Right lobe of liver (tissue), 6 donors: ENCODE measurements at regions not wholly inside any gene's neighbourhood (a gene's known extent, or its start where the extent isn't known, plus 50 kb on each side); places are given as distances from the start of the nearest gene placed in this dataset.

Experiments
- ATAC-seq, 4 donors: fragments of 200-7000 bp; cut with Tn5 transposase; one replicate each; pipeline ENCODE4 v1.9.1; 2020; ENCODE audit warnings: mild to moderate bottlenecking in 4 of 4, moderate library complexity in 4 of 4
- DNase-seq, 3 donors: peaks; one replicate each; pipeline ENCODE4 v3.0.0-alpha.2; 2020
- H3K27ac ChIP-seq, 3 donors: fragments of 200-600 bp; one replicate each; pipeline ENCODE4 v1.8.0; 2022
- H3K27me3 ChIP-seq, 2 donors: fragments of 200-600 bp; one replicate each; pipeline ENCODE4 v1.8.0; 2022
- H3K36me3 ChIP-seq, 4 donors: fragments of 200-600 bp; sonication (generic) in 1 of 4; one replicate each; pipeline versions ENCODE4 v1.5.1 to v1.8.0; 2017 to 2022; ENCODE audit warnings: control low read depth in 1 of 4
- H3K4me1 ChIP-seq, 4 donors: fragments of 200-600 bp; sonication (generic) in 1 of 4; one replicate each; pipeline versions ENCODE4 v1.5.1 to v1.8.0; 2017 to 2022; ENCODE audit warnings: control low read depth in 1 of 4
- H3K4me3 ChIP-seq, 3 donors: fragments of 200-600 bp; one replicate each; pipeline ENCODE4 v1.8.0; 2022
- H3K9me3 ChIP-seq, 4 donors: fragments of 200-600 bp; sonication (generic) in 1 of 4; one replicate each; pipeline versions ENCODE4 v1.5.1 to v1.8.0; 2017 to 2022; ENCODE audit warnings: control low read depth in 1 of 4
- POLR2A ChIP-seq: fragments of 450-650 bp; IDR thresholded peaks from one replicate; pipeline ENCODE4 v1.6.1; 2017; ENCODE audit warnings: antibody characterized with exemption, mild to moderate bottlenecking
- WGBS: methylation state at CpG from one replicate; pipeline ENCODE4 v1.1.6; 2018; ENCODE audit warnings: low coverage, low lambda C conversion rate; ENCODE audit not compliant: insufficient coverage; ENCODE audit errors: missing lambda C conversion rate; 5-methylcytosine and 5-hydroxymethylcytosine counted together
- intact Hi-C, 2 donors: fragments of 100-400 bp; cut with DNase I; formaldehyde crosslinking; loops; one replicate each; pipeline versions ENCODE4 v1.11.2 to v1.14.1; 2022
- TF ChIP-seq, protein P1 (sequence below), 4 donors: fragments of 200-600 bp in 3 of 4; fragments of 450-650 bp in 1 of 4; IDR thresholded peaks; one replicate each; pipeline versions ENCODE4 v1.5.1 to v1.8.0; 2016 to 2022; ENCODE audit warnings: antibody characterized with exemption in 4 of 4, mild to moderate bottlenecking in 2 of 4
- donor health status: DM: no; HTN: yes; CAD: no.
- donor health status: DM: no; HTN: no; CAD: no.
- donor health status: DM: no; HTN: no; CAD: no.
- donor health status: DM: no; HTN: yes; CAD: no.
- donor health status: DM: no; HTN: yes; CAD: no.

DNA sequence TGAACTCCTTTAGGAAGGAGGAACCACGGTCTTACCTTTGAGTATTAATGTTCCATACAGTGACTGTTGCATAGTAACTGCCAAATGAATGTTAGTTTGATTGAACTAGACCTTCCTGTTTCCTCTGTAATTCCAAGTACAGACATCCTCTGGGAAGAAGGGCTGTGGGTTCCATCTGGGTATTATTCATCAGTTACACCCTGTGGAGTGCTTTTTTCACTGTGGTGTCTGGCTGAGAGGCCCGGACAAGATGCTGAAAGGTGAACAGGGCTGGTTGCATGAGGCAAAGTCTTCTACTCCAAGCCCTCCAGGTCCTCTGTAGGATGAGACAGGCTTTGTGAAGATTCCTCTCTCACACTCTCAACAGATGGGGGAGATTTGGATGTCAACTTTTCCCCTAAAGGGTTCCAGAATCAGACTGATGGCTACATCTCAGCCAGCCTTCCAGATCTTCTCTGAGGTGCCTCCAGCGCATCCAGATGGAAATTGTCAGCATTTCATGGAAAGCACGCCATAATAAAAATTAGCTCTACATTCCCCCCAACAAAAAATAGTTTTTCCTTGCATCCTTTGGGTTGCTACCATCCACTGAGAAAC is 230.9 kb downstream of the GAS1 start:
- no peak overlapping the region for H3K27ac ChIP-seq
- WGBS: 64% methylated on average over 3 of the region's 4 CpGs
- H3K9me3 ChIP-seq: no peaks in the 10 kb centered on the region
- peaks cover 0 to 5% (median 1%) of the 10 kb centered on the region in 4 donors for H3K4me1 ChIP-seq
- no peaks in the 10 kb centered on the region for H3K36me3 ChIP-seq
- intact Hi-C loops: no loop called here
- no peak for DNase-seq
- ATAC-seq: no peak
- no peaks in the 10 kb centered on the region for H3K27me3 ChIP-seq
- TF ChIP-seq POLR2A: no peak
- TF ChIP-seq, protein P1, sequence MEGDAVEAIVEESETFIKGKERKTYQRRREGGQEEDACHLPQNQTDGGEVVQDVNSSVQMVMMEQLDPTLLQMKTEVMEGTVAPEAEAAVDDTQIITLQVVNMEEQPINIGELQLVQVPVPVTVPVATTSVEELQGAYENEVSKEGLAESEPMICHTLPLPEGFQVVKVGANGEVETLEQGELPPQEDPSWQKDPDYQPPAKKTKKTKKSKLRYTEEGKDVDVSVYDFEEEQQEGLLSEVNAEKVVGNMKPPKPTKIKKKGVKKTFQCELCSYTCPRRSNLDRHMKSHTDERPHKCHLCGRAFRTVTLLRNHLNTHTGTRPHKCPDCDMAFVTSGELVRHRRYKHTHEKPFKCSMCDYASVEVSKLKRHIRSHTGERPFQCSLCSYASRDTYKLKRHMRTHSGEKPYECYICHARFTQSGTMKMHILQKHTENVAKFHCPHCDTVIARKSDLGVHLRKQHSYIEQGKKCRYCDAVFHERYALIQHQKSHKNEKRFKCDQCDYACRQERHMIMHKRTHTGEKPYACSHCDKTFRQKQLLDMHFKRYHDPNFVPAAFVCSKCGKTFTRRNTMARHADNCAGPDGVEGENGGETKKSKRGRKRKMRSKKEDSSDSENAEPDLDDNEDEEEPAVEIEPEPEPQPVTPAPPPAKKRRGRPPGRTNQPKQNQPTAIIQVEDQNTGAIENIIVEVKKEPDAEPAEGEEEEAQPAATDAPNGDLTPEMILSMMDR (IDR thresholded peaks at IDR 0.05): no peak
- no peak overlapping the region for H3K4me3 ChIP-seq

DNA sequence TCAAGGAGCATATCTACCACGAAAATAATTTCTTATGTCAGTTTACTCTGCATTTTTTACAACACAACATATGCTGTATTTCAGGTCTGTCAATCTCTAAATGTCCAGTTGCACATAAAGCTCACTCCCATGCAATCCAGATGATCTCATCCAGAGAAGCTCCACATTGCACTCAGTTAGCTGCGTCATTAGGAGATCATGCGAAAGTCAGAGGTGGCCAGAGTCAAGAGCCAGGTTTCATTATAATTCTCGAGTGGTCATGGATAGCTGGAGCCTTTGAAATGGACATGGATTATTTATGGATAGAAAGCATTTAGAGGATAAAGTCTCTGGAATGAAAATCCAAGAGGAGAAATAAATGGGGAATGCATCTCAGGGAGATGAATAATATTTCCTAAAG is 232.3 kb downstream of the GAS1 start:
- no peak for DNase-seq
- no peak for ATAC-seq
- TF ChIP-seq POLR2A: no peak
- TF ChIP-seq, protein P1 (IDR thresholded peaks at IDR 0.05): no peak
- Histone ChIP-seq H3K36me3 (no peaks in the 10 kb centered on the region), H3K4me3 (no peak overlapping the region), H3K27me3 (no peaks in the 10 kb centered on the region), H3K27ac (no peak overlapping the region), H3K9me3 (no peaks in the 10 kb centered on the region), H3K4me1 (no peaks in the 10 kb centered on the region)
- WGBS: 66% methylated on average over 4 of the region's 4 CpGs
- intact Hi-C loops: no loop called here

DNA sequence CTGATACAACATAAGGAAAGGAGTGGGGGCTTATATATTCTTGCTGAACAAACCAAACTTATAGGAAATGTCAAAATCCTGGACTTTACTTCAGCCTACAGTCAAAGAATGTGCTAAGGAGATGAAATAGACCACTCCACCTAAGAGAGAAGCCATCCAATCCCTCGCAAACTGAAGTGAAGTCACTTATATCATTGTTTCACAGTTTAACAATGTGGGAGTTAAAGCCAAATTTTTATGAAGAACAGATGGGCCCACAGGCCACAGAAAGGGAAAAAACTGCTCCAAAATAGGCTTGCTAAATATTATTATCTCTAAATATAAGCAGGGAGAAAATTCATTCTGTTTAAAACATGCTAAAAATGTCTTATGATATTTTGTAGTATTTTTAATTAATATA is 233.3 kb downstream of the GAS1 start:
- H3K9me3 ChIP-seq: no peaks in the 10 kb centered on the region
- 71% methylated on average over 1 of the region's 1 CpG for WGBS
- TF ChIP-seq, protein P1 (IDR thresholded peaks at IDR 0.05): no peak
- TF ChIP-seq POLR2A: no peak
- H3K36me3 ChIP-seq: no peaks in the 10 kb centered on the region
- no peak for ATAC-seq
- no peak overlapping the region for H3K27ac ChIP-seq
- no peak for DNase-seq
- H3K4me1 ChIP-seq: no peaks in the 10 kb centered on the region
- H3K27me3 ChIP-seq: no peaks in the 10 kb centered on the region
- no peak overlapping the region for H3K4me3 ChIP-seq
- intact Hi-C loops: no loop called here

DNA sequence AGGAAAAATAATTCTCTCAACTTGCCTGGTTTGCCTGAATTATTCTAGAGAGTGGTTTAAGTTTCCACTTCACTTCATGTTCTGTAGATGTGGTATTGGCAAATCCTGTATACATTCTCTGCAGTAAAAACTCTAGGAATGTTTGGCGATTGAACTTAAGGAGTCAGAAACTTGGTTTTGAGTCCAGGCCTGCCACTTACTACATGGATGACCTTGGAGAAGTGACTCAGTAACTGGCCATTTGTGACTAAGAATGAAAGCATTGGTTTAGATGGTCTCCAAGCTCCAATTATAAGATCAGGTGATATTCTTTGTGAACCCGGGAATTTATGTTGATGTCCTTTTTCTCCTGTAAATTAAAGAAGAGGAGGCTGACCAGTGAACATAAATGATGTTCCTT is 233.8 kb downstream of the GAS1 start:
- Histone ChIP-seq H3K36me3 (no peaks in the 10 kb centered on the region), H3K9me3 (no peaks in the 10 kb centered on the region), H3K27me3 (no peaks in the 10 kb centered on the region), H3K27ac (no peak overlapping the region), H3K4me1 (no peaks in the 10 kb centered on the region), H3K4me3 (no peak overlapping the region)
- TF ChIP-seq, protein P1 (IDR thresholded peaks at IDR 0.05): no peak
- no peak for TF ChIP-seq POLR2A
- no peak for ATAC-seq
- intact Hi-C loops: no loop called here
- WGBS: 71% methylated on average over 2 of the region's 2 CpGs
- no peak for DNase-seq
